Activated B cell treated with CpG ODN at 0.5 μM for 24 hours (primary cell): ENCODE measurements at regions not wholly inside any gene's neighbourhood (a gene's known extent, or its start where the extent isn't known, plus 50 kb on each side); places are given as distances from the start of the nearest gene placed in this dataset.

ENCODE experiments used
- ATAC-seq: fragments of 200-7000 bp; cut with Tn5 transposase; one replicate; pipeline ENCODE4 v1.10.0; 2021; ENCODE audit warnings: low read depth, mild to moderate bottlenecking, moderate library complexity
- CTCF ChIA-PET: fragments of 350-600 bp; sonication (Branson Sonifier 250); formaldehyde crosslinking; loops from one replicate; lab custom pipeline; 2021; ENCODE audit warnings: antibody characterized with exemption; lab: Charles Lee
- POLR2A ChIA-PET: fragments of 350-600 bp; sonication (Branson Sonifier 250); formaldehyde crosslinking; loops from one replicate; lab custom pipeline; 2021; ENCODE audit warnings: antibody characterized with exemption; lab: Charles Lee
- DNase-seq: peaks from one replicate; pipeline ENCODE4 v3.0.0; 2022
- H3K27ac Mint-ChIP-seq: one replicate; pipeline ENCODE4 v1.8.0; 2020; ENCODE audit warnings: mixed read lengths
- H3K27me3 Mint-ChIP-seq: one replicate; pipeline ENCODE4 v1.8.0; 2021; ENCODE audit warnings: mixed read lengths
- H3K36me3 Mint-ChIP-seq: one replicate; pipeline ENCODE4 v1.8.0; 2021; ENCODE audit warnings: low read depth, mixed read lengths
- H3K4me1 Mint-ChIP-seq: one replicate; pipeline ENCODE4 v1.8.0; 2021; ENCODE audit warnings: mixed read lengths
- H3K4me3 Mint-ChIP-seq: one replicate; pipeline ENCODE4 v1.8.0; 2020; ENCODE audit warnings: mild to moderate bottlenecking, mixed read lengths
- H3K9me3 Mint-ChIP-seq: one replicate; pipeline ENCODE4 v1.8.0; 2020; ENCODE audit warnings: mixed read lengths
- CTCF ChIP-seq: fragments of 200-600 bp; IDR thresholded peaks from one replicate; pipeline ENCODE4 v1.8.0; 2022; ENCODE audit warnings: antibody characterized with exemption, mild to moderate bottlenecking
- intact Hi-C: fragments of 100-400 bp; cut with micrococcal nuclease; formaldehyde crosslinking; loops from one replicate; pipeline ENCODE4 v1.15.1; 2024

- Mint-ChIP-seq H3K4me1 (no peaks in the 10 kb centered on the region), H3K36me3 (peaks cover 5% of the 10 kb centered on the region), H3K27me3 (peaks cover 3% of the 10 kb centered on the region), H3K9me3 (peaks cover 15% of the 10 kb centered on the region), H3K4me3 (no peak overlapping the region), H3K27ac (no peak overlapping the region)
- TF ChIP-seq CTCF = no peak
- ATAC-seq (no peak), DNase-seq (no peak)
- POLR2A ChIA-PET = no interaction called here
- CTCF ChIA-PET = no interaction called here
- intact Hi-C loops = no loop called here
Measured at GRCh38 chr12:93308281-93308680, 69.4 kb upstream of the NUDT4 start.

DNA sequence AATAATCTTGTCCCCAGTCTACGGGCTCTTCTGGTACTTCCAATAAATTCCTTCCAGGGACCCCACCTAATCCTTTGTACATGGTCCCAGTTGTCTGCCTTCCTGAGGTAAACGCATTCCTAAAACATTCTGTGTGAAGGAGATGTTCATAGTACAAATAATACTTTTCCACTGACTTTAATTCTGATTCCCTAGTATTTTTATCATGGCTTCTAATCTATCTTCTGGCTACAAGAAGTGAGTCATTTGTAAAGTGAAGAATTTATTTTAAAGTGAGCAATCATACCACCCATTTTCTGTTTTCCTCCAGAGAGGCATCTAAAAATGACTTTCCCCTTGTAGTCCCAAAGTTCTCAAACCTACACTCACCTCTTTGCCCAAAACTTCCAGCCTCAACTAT, 65.9 kb upstream of the NUDT4 start:
- ChIA-PET CTCF (no interaction called here), POLR2A (no interaction called here)
- ATAC-seq (no peak), DNase-seq (no peak)
- Mint-ChIP-seq H3K27ac (no peak overlapping the region), H3K36me3 (peaks cover under 1% of the 10 kb centered on the region), H3K27me3 (no peaks in the 10 kb centered on the region), H3K4me3 (no peak overlapping the region), H3K9me3 (no peaks in the 10 kb centered on the region), H3K4me1 (no peaks in the 10 kb centered on the region)
- intact Hi-C loops = no loop called here
- TF ChIP-seq CTCF = no peak

DNA sequence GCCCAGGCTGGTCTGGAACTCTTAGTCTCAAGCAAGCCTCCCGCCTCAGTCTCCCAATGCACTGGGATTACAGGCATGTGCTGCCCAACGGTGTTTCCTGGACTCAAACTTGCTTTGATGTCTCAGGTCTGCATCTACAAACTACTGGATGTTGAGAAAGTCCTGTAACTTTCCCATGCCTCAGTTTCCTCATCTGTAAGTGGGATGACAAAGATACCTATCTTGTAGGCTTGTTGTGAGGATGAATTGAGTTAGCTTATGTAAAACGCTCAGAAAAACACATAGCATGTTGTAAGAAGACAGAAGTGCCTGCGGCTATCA, 63.6 kb upstream of the NUDT4 start:
- no peak overlapping the region for H3K27ac Mint-ChIP-seq
- no peak for DNase-seq
- ChIA-PET CTCF (no interaction called here), POLR2A (no interaction called here)
- no peaks in the 10 kb centered on the region for H3K27me3 Mint-ChIP-seq
- no peak overlapping the region for H3K4me3 Mint-ChIP-seq
- peaks cover 3% of the 10 kb centered on the region for H3K4me1 Mint-ChIP-seq
- no peak for TF ChIP-seq CTCF
- intact Hi-C loops = no loop called here
- H3K36me3 Mint-ChIP-seq = no peaks in the 10 kb centered on the region
- no peaks in the 10 kb centered on the region for H3K9me3 Mint-ChIP-seq
- ATAC-seq = no peak

GRCh38 chr12:93315385-93315906, 62.3 kb upstream of the NUDT4 start:
- Mint-ChIP-seq H3K4me3 (no peak overlapping the region), H3K27me3 (no peaks in the 10 kb centered on the region), H3K36me3 (no peaks in the 10 kb centered on the region), H3K27ac (no peak overlapping the region), H3K4me1 (peaks cover 3% of the 10 kb centered on the region), H3K9me3 (no peaks in the 10 kb centered on the region)
- ATAC-seq (no peak), DNase-seq (no peak)
- ChIA-PET CTCF (no interaction called here), POLR2A (no interaction called here)
- TF ChIP-seq CTCF = no peak
- intact Hi-C loops = no loop called here

DNA sequence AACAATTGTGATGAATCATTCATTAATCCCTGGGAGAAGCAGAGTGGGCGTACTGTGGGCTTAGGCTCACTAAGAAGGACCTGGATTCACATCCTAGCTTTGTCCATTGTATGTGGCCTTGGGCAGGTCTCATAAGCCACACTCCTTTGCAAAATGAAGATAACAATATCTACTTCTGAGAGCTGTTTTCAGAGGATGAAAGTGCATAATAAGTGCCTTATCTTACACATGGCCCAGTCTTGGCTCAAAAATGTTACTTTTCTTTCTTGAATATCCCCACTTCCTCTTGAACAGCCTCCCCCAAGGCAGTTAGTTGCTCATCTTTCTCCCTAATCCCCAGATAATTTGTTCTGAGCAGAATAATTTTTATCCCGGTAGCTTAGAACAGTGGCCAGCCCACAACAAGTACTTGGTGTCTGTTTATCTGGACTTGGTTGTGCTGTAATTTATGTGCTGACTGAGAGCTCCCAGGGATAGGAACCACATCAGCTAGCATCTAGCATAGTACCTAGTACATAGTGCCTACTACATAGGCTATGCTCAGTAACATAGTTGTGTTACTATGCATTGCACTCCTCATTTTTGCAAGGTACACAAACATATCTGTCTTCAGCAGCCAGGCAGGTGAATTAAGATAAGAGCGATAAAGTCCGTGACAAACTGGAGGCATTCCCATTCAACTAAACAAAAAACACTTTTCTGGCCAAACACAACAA, 61.7 kb upstream of the NUDT4 start:
- ATAC-seq (no peak), DNase-seq (no peak)
- intact Hi-C loops = no loop called here
- H3K4me3 Mint-ChIP-seq = no peak overlapping the region
- H3K36me3 Mint-ChIP-seq = no peaks in the 10 kb centered on the region
- no peak overlapping the region for H3K27ac Mint-ChIP-seq
- no peaks in the 10 kb centered on the region for H3K9me3 Mint-ChIP-seq
- peaks cover 3% of the 10 kb centered on the region for H3K4me1 Mint-ChIP-seq
- CTCF ChIA-PET = no interaction called here
- POLR2A ChIA-PET = interaction anchor here (0.6 kb wide), 1 partner anchor 48 kb away, joined by 3 read pairs; no protein-coding TSS in a partner anchor
- no peak for TF ChIP-seq CTCF
- no peaks in the 10 kb centered on the region for H3K27me3 Mint-ChIP-seq
